ENCODE measurements at regions not wholly inside any gene's neighbourhood (a gene's known extent, or its start where the extent isn't known, plus 50 kb on each side); places are given as distances from the start of the nearest gene placed in this dataset.

GRCh38 chr22:47335460-47335859 is 573.0 kb downstream of the TBC1D22A start:
- TF ChIP-seq, protein P1, sequence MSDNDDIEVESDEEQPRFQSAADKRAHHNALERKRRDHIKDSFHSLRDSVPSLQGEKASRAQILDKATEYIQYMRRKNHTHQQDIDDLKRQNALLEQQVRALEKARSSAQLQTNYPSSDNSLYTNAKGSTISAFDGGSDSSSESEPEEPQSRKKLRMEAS (IDR thresholded peaks at IDR 0.05; ENCODE audit: low read depth, low read length): no peak
- TF ChIP-seq, protein P2, sequence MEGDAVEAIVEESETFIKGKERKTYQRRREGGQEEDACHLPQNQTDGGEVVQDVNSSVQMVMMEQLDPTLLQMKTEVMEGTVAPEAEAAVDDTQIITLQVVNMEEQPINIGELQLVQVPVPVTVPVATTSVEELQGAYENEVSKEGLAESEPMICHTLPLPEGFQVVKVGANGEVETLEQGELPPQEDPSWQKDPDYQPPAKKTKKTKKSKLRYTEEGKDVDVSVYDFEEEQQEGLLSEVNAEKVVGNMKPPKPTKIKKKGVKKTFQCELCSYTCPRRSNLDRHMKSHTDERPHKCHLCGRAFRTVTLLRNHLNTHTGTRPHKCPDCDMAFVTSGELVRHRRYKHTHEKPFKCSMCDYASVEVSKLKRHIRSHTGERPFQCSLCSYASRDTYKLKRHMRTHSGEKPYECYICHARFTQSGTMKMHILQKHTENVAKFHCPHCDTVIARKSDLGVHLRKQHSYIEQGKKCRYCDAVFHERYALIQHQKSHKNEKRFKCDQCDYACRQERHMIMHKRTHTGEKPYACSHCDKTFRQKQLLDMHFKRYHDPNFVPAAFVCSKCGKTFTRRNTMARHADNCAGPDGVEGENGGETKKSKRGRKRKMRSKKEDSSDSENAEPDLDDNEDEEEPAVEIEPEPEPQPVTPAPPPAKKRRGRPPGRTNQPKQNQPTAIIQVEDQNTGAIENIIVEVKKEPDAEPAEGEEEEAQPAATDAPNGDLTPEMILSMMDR (IDR thresholded peaks at IDR 0.05; ENCODE audit: low read depth, low read length): no peak
- DNase-seq (ENCODE audit: low read depth): peak; percentile 34
- H3K4me3 ChIP-seq (ENCODE audit: low read depth, low read length): no peak overlapping the region

- no peak overlapping the region for H3K4me3 ChIP-seq (ENCODE audit: low read depth, low read length)
- no peak for DNase-seq (ENCODE audit: low read depth)
- no peak for TF ChIP-seq MYC (IDR thresholded peaks at IDR 0.05; ENCODE audit: low read depth, low read length)
- TF ChIP-seq, protein P1 (IDR thresholded peaks at IDR 0.05; ENCODE audit: low read depth, low read length): no peak
- TF ChIP-seq, protein P2 (IDR thresholded peaks at IDR 0.05; ENCODE audit: low read depth, low read length): no peak
- no peak for TF ChIP-seq POLR2A (IDR thresholded peaks at IDR 0.05; ENCODE audit: extremely low read depth, insufficient read length)
Observed at GRCh38 chr22:47334601-47335000, 572.2 kb downstream of the TBC1D22A start.

- peak; percentile 4 for DNase-seq (ENCODE audit: low read depth)
- H3K4me3 ChIP-seq (ENCODE audit: low read depth, low read length): no peak overlapping the region
- no peak for TF ChIP-seq POLR2A (IDR thresholded peaks at IDR 0.05; ENCODE audit: extremely low read depth, insufficient read length)
- TF ChIP-seq MYC (IDR thresholded peaks at IDR 0.05; ENCODE audit: low read depth, low read length): no peak
- TF ChIP-seq, protein P1 (IDR thresholded peaks at IDR 0.05; ENCODE audit: low read depth, low read length): no peak
- TF ChIP-seq, protein P2 (IDR thresholded peaks at IDR 0.05; ENCODE audit: low read depth, low read length): no peak
Observed at GRCh38 chr22:47333625-47334024, 571.2 kb downstream of the TBC1D22A start.

DNA sequence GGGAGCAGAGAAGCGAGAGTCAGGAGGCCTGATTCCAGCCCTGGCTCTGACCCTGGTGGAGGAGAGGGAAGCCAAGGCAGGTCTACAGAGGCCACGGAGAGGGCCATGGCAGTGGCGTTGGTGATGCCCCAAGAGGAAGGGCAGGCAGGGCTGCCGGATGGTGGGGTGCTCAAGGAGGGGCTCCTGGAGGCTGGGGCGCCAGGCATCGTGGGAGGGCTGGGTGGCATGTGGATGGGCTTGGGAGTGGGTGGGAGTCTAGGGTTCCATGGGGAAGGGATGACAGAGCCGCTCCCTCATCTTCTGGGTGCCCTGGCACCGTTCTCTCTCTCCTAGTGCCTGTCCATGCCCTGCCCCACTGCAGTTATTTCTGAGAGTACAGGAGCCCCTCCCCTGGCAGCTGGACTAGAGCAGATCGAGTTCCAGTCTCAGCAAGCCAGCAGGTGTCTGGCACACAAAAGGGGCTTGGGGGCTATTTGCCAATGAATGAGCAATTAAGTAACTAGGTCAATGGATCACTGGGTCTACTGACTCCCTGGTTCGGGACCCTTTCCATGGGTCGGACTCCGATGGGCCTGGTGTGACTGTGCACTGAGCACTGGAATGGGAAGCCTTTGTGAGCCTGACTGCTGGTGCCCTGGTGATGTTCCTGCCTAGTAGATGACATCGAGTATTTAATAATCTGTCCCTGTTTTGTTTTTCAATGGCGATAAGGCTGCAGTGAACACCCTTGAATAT is 570.0 kb downstream of the TBC1D22A start:
- no peak overlapping the region for H3K4me3 ChIP-seq (ENCODE audit: low read depth, low read length)
- TF ChIP-seq, protein P1 (IDR thresholded peaks at IDR 0.05; ENCODE audit: low read depth, low read length): no peak
- TF ChIP-seq, protein P2 (IDR thresholded peaks at IDR 0.05; ENCODE audit: low read depth, low read length): no peak
- TF ChIP-seq POLR2A (IDR thresholded peaks at IDR 0.05; ENCODE audit: extremely low read depth, insufficient read length): no peak
- TF ChIP-seq MYC (IDR thresholded peaks at IDR 0.05; ENCODE audit: low read depth, low read length): no peak
- DNase-seq (ENCODE audit: low read depth): no peak

DNA sequence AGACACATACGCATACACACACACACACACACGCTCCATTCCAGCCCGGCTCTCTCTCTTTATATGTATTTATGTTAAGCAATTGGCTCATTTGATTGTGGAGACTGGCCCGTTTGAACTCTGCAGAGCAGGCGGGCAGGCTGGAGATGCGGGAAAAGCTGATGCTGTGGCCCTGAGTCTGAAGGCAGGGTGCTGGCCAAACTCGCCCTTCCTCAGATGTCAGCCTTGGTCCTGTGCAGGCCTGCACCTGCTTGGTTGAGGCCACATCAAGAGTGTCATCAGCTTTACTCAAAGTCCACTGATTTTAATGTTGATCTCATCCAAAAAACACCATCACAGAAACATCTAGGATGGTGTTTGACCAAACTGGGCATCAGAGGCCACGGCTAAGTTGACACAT is 569.3 kb downstream of the TBC1D22A start:
- TF ChIP-seq POLR2A (IDR thresholded peaks at IDR 0.05; ENCODE audit: extremely low read depth, insufficient read length): no peak
- no peak for TF ChIP-seq MYC (IDR thresholded peaks at IDR 0.05; ENCODE audit: low read depth, low read length)
- TF ChIP-seq, protein P2 (IDR thresholded peaks at IDR 0.05; ENCODE audit: low read depth, low read length): no peak
- TF ChIP-seq, protein P1 (IDR thresholded peaks at IDR 0.05; ENCODE audit: low read depth, low read length): no peak
- H3K4me3 ChIP-seq (ENCODE audit: low read depth, low read length): no peak overlapping the region
- no peak for DNase-seq (ENCODE audit: low read depth)

Data from NB4 (cell line).